ENCODE measurements at regions not wholly inside any gene's neighbourhood (a gene's known extent, or its start where the extent isn't known, plus 50 kb on each side); places are given as distances from the start of the nearest gene placed in this dataset.

- Histone ChIP-seq H3K9me3 (ENCODE audit: control insufficient read depth, low read length) (no peaks in the 10 kb centered on the region), H3K4me3 (ENCODE audit: low read length in 2 of 2) (no peak overlapping the region), H3K4me1 (ENCODE audit: control insufficient read depth in 1 of 2, insufficient read depth in 2 of 2, low read length in 2 of 2) (no peaks in the 10 kb centered on the region), H3K36me3 (ENCODE audit: control insufficient read depth in 1 of 2, insufficient read depth in 2 of 2, low read length in 1 of 2) (no peaks in the 10 kb centered on the region), H3K27ac (ENCODE audit: low read depth in 1 of 2, low read length in 2 of 2) (no peak overlapping the region), H3K27me3 (ENCODE audit: control insufficient read depth in 1 of 2, insufficient read depth in 2 of 2, low read length in 1 of 2) (no peaks in the 10 kb centered on the region)
- ATAC-seq (ENCODE audit: low FRiP score) = no peak
- intact Hi-C loops (cut with DNase I) = no loop called here
- 32 to 33% methylated on average over 1 of the region's 1 CpG for WGBS, 2 donors
- DNase-seq = no peak
Observed at GRCh38 chr12:63206494-63206893, 55.5 kb upstream of the AVPR1A start.

Data from aorta (tissue), 5 donors.